Duodenal mucosa (tissue), 2 donors: ENCODE measurements at regions not wholly inside any gene's neighbourhood (a gene's known extent, or its start where the extent isn't known, plus 50 kb on each side); places are given as distances from the start of the nearest gene placed in this dataset.

Experiments used
- H3K27ac ChIP-seq: one replicate; pipeline ENCODE4 v1.7.0; 2013; ENCODE audit warnings: low read depth, low read length
- H3K27me3 ChIP-seq, 2 donors: one replicate each; pipeline ENCODE4 v1.7.0; 2013; ENCODE audit warnings: low read length in 2 of 2, control low read depth in 1 of 2; ENCODE audit not compliant: insufficient read depth in 2 of 2, control insufficient read depth in 1 of 2
- H3K36me3 ChIP-seq, 2 donors: one replicate each; pipeline ENCODE4 v1.7.0; 2013; ENCODE audit warnings: low read length in 2 of 2, control low read depth in 1 of 2; ENCODE audit not compliant: insufficient read depth in 2 of 2, control insufficient read depth in 1 of 2
- H3K4me1 ChIP-seq, 2 donors: one replicate each; pipeline ENCODE4 v1.7.0; 2013; ENCODE audit warnings: low read length in 2 of 2, control low read depth in 1 of 2; ENCODE audit not compliant: insufficient read depth in 2 of 2, control insufficient read depth in 1 of 2
- H3K4me3 ChIP-seq, 2 donors: one replicate each; pipeline ENCODE4 v1.7.0; 2013; ENCODE audit warnings: low read length in 2 of 2, low read depth in 1 of 2
- H3K9ac ChIP-seq, 2 donors: one replicate each; pipeline ENCODE4 v1.7.0; 2013; ENCODE audit warnings: low read length in 2 of 2, low read depth in 1 of 2
- H3K9me3 ChIP-seq, 2 donors: one replicate each; pipeline ENCODE4 v1.7.0; 2013; ENCODE audit warnings: low read length in 2 of 2, control low read depth in 1 of 2; ENCODE audit not compliant: control insufficient read depth in 1 of 2

DNA sequence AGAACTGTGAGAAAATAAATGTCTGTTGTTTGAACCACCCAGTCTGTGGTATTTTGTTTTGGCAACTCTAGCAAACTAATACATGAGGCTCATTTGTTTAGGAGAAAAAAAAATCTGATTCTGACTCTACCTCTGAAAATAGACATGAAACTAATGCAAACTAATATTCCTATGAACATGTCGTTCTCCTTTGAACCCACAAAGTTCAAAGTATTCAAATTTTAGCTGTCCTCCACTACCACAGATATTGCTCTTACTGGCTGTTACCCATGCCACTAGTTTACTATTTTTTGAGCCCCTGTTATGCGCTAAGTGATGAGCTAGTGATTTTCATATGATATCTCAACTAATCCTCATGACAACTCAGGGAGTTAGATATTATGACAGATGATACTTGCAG lies 58.8 kb upstream of the ZNF804B start:
- H3K27ac ChIP-seq: no peak overlapping the region
- no peaks in the 10 kb centered on the region for H3K27me3 ChIP-seq
- H3K36me3 ChIP-seq: no peaks in the 10 kb centered on the region
- no peak overlapping the region for H3K4me3 ChIP-seq
- no peaks in the 10 kb centered on the region for H3K9me3 ChIP-seq
- H3K4me1 ChIP-seq: no peaks in the 10 kb centered on the region
- H3K9ac ChIP-seq: no peak overlapping the region

- no peaks in the 10 kb centered on the region for H3K9me3 ChIP-seq
- H3K4me1 ChIP-seq: no peaks in the 10 kb centered on the region
- H3K9ac ChIP-seq: no peak overlapping the region
- H3K36me3 ChIP-seq: no peaks in the 10 kb centered on the region
- H3K27ac ChIP-seq: no peak overlapping the region
- no peaks in the 10 kb centered on the region for H3K27me3 ChIP-seq
- H3K4me3 ChIP-seq: no peak overlapping the region
Measured at GRCh38 chr7:88694207-88694606, 65.3 kb upstream of the ZNF804B start.

GRCh38 chr7:88693131-88693530 lies 66.4 kb upstream of the ZNF804B start:
- H3K27me3 ChIP-seq: no peaks in the 10 kb centered on the region
- H3K9me3 ChIP-seq: no peaks in the 10 kb centered on the region
- H3K27ac ChIP-seq: no peak overlapping the region
- no peak overlapping the region for H3K9ac ChIP-seq
- no peaks in the 10 kb centered on the region for H3K36me3 ChIP-seq
- H3K4me3 ChIP-seq: no peak overlapping the region
- no peaks in the 10 kb centered on the region for H3K4me1 ChIP-seq

DNA sequence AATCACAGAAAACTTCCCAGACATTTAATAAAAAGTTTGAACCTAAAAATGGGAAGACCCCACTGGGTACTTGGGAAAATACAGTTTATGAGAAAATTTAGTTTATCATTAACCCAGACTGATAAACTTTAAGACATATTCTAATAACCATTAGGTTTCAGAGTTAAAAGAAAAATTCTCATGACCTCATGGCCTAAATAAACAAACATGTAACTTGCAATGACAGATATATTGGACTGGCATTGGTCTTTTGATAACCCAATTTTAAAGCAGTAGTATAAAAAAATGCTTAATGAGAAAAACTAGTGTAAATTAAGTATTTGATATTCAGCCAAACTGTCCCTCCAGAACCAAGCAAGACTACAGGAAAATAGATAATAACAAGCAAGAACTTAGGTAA lies 67.0 kb upstream of the ZNF804B start:
- H3K27ac ChIP-seq: no peak overlapping the region

DNA sequence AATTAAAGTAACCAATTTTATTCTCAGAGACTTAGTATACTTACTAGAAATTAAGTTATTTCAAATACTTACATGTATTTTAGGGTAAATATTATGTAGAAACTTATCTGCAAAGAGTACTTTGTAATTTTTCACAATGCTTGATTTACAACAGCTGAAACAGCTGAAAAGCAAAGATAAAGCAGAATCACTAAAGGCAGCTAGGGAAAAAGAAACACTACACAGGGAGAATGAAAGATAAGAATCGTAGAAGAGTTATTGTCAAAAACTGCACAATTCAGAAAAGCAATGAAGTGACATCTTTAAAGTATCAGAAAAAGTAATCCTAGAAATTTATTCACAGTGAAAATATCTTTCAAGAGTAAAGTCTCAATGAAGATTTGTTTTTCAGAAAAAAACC lies 69.7 kb upstream of the ZNF804B start:
- no peaks in the 10 kb centered on the region for H3K9me3 ChIP-seq
- H3K4me3 ChIP-seq: no peak overlapping the region
- no peak overlapping the region for H3K27ac ChIP-seq
- no peak overlapping the region for H3K9ac ChIP-seq
- no peaks in the 10 kb centered on the region for H3K4me1 ChIP-seq
- no peaks in the 10 kb centered on the region for H3K36me3 ChIP-seq
- no peaks in the 10 kb centered on the region for H3K27me3 ChIP-seq

More for the DNA sequence above, 67.0 kb upstream of the ZNF804B start:
- no peak overlapping the region for H3K9ac ChIP-seq
- H3K27me3 ChIP-seq: no peaks in the 10 kb centered on the region
- H3K4me1 ChIP-seq: no peaks in the 10 kb centered on the region
- H3K4me3 ChIP-seq: no peak overlapping the region
- H3K36me3 ChIP-seq: no peaks in the 10 kb centered on the region
- no peaks in the 10 kb centered on the region for H3K9me3 ChIP-seq

GRCh38 chr7:88688222-88688621 lies 71.3 kb upstream of the ZNF804B start:
- no peaks in the 10 kb centered on the region for H3K9me3 ChIP-seq
- no peak overlapping the region for H3K27ac ChIP-seq
- no peak overlapping the region for H3K9ac ChIP-seq
- no peaks in the 10 kb centered on the region for H3K36me3 ChIP-seq
- no peaks in the 10 kb centered on the region for H3K4me1 ChIP-seq
- H3K27me3 ChIP-seq: no peaks in the 10 kb centered on the region
- no peak overlapping the region for H3K4me3 ChIP-seq

DNA sequence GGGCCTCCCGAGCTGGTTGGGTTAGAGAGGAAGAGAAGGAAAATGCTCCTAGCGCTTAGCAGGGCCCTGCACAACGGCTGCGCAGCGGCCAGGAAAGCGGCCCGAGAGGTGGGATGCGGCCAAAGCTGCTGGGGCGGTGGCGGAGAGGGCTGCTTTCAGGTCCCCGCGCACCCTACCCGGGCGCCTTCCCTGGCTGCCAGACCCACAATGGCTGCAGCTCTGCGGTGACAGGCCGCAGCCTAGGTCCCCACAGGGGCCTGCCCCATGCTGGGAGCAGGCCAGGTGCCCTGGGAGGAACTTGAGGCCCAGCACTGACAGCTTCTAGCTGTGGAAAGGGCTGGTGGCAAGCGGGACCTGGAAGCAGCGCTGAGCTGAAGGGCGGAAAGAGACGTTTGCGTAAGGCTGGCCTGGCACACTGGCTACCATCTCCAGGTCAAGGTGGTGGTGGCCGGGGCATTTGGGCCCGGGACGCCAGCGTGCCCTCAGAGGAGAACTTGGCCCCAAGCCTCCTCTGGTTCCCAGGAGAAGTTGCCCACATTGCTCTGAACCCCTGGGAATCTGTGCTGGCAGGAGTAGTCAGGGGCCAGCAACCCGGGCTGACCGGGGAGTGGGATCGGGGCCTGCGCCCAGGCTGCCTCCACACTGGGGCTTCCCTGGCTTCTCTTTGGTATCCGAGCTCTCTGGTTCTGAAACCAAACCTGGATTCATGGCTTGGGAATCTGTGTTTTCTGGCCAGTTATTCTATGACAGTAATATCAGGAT lies 72.9 kb upstream of the ZNF804B start:
- Histone ChIP-seq H3K4me3 (no peak overlapping the region), H3K9me3 (no peaks in the 10 kb centered on the region), H3K9ac (no peak overlapping the region), H3K27ac (no peak overlapping the region), H3K27me3 (no peaks in the 10 kb centered on the region), H3K4me1 (no peaks in the 10 kb centered on the region), H3K36me3 (no peaks in the 10 kb centered on the region)

GRCh38 chr7:88681682-88682081 lies 77.8 kb upstream of the ZNF804B start:
- H3K27ac ChIP-seq: no peak overlapping the region
- no peaks in the 10 kb centered on the region for H3K36me3 ChIP-seq
- H3K4me1 ChIP-seq: no peaks in the 10 kb centered on the region
- H3K9ac ChIP-seq: no peak overlapping the region
- no peaks in the 10 kb centered on the region for H3K27me3 ChIP-seq
- no peak overlapping the region for H3K4me3 ChIP-seq
- no peaks in the 10 kb centered on the region for H3K9me3 ChIP-seq

GRCh38 chr7:88670536-88670935 lies 89.0 kb upstream of the ZNF804B start:
- Histone ChIP-seq H3K4me1 (no peaks in the 10 kb centered on the region), H3K4me3 (no peak overlapping the region)

GRCh38 chr7:88669913-88670312 lies 89.6 kb upstream of the ZNF804B start:
- no peak overlapping the region for H3K4me3 ChIP-seq
- H3K9ac ChIP-seq: no peak overlapping the region
- no peaks in the 10 kb centered on the region for H3K36me3 ChIP-seq
- H3K27ac ChIP-seq: no peak overlapping the region
- no peaks in the 10 kb centered on the region for H3K4me1 ChIP-seq
- no peaks in the 10 kb centered on the region for H3K9me3 ChIP-seq
- no peaks in the 10 kb centered on the region for H3K27me3 ChIP-seq

More at GRCh38 chr7:88670536-88670935, 89.0 kb upstream of the ZNF804B start:
- no peak overlapping the region for H3K27ac ChIP-seq
- H3K27me3 ChIP-seq: no peaks in the 10 kb centered on the region
- no peaks in the 10 kb centered on the region for H3K36me3 ChIP-seq
- H3K9me3 ChIP-seq: no peaks in the 10 kb centered on the region
- H3K9ac ChIP-seq: no peak overlapping the region
